OCI-LY3 (cell line): ENCODE measurements at regions not wholly inside any gene's neighbourhood (a gene's known extent, or its start where the extent isn't known, plus 50 kb on each side); places are given as distances from the start of the nearest gene placed in this dataset.

Experiments
- H2AFZ ChIP-seq: fragments of 200-600, 300-600 bp; shearing (Covaris generic); 2 replicates; pipeline ENCODE4 v1.6.0; 2014; ENCODE audit warnings: antibody characterized with exemption, low read depth, low read length
- H3K27ac ChIP-seq: fragments of 200-600, 300-600 bp; sonication (generic); 2 replicates; pipeline ENCODE4 v1.5.1; 2014; ENCODE audit warnings: mild to moderate bottlenecking, low read length, moderate library complexity, mixed read lengths
- H3K27me3 ChIP-seq: fragments of 200-600, 300-600 bp; sonication (generic); 2 replicates; pipeline ENCODE4 v1.6.1; 2014; ENCODE audit warnings: low read depth, low read length, mixed read lengths
- H3K36me3 ChIP-seq: fragments of 200-600, 300-600 bp; sonication (generic); replicated peaks from 2 replicates; pipeline ENCODE3; 2014; ENCODE audit warnings: low read depth, low read length, mixed read lengths
- H3K4me1 ChIP-seq: fragments of 300-600, 200-600 bp; sonication (generic); 2 replicates; pipeline ENCODE4 v1.6.1; 2014; ENCODE audit warnings: low read length, mixed read lengths
- H3K4me2 ChIP-seq: fragments of 200-600, 300-600 bp; sonication (generic); 2 replicates; pipeline ENCODE4 v1.6.1; 2014; ENCODE audit warnings: low read length, mixed read lengths
- H3K4me3 ChIP-seq: fragments of 300-600, 200-600 bp; sonication (generic); 2 replicates; pipeline ENCODE4 v1.5.1; 2014; ENCODE audit warnings: antibody characterized with exemption, mild to moderate bottlenecking, low read length, moderate library complexity
- H3K79me2 ChIP-seq: fragments of 300-600, 200-600 bp; shearing (Covaris generic); 2 replicates; pipeline ENCODE4 v1.6.1; 2014; ENCODE audit warnings: mild to moderate bottlenecking, low read length, mixed read lengths
- H3K9ac ChIP-seq: fragments of 300-600, 200-600 bp; shearing (Covaris generic); 2 replicates; pipeline ENCODE4 v1.6.0; 2014; ENCODE audit warnings: mild to moderate bottlenecking, low read length, moderate library complexity
- H3K9me3 ChIP-seq: fragments of 200-600, 300-600 bp; shearing (Covaris generic); 2 replicates; pipeline ENCODE4 v1.6.1; 2014; ENCODE audit warnings: low read length, mixed read lengths; ENCODE audit not compliant: insufficient read depth
- H4K20me1 ChIP-seq: fragments of 200-600, 300-600 bp; sonication (generic); 2 replicates; pipeline ENCODE4 v1.6.1; 2016; ENCODE audit warnings: low read length, mixed read lengths; ENCODE audit not compliant: insufficient read depth
- EZH2phosphoT487 ChIP-seq: fragments of 200-600 bp; shearing (Covaris generic); IDR thresholded peaks from 2 replicates; pipeline ENCODE4 v1.6.1; 2018; ENCODE audit warnings: antibody characterized with exemption, mixed run types, low read depth
- TF ChIP-seq, protein P1 (sequence below): fragments of 200-600, 300-600 bp; sonication (generic); IDR thresholded peaks from 2 replicates; pipeline ENCODE4 v1.5.1; 2014; ENCODE audit warnings: antibody characterized with exemption, low read length, low read depth

- no peak for TF ChIP-seq EZH2phosphoT487
- TF ChIP-seq, protein P1, sequence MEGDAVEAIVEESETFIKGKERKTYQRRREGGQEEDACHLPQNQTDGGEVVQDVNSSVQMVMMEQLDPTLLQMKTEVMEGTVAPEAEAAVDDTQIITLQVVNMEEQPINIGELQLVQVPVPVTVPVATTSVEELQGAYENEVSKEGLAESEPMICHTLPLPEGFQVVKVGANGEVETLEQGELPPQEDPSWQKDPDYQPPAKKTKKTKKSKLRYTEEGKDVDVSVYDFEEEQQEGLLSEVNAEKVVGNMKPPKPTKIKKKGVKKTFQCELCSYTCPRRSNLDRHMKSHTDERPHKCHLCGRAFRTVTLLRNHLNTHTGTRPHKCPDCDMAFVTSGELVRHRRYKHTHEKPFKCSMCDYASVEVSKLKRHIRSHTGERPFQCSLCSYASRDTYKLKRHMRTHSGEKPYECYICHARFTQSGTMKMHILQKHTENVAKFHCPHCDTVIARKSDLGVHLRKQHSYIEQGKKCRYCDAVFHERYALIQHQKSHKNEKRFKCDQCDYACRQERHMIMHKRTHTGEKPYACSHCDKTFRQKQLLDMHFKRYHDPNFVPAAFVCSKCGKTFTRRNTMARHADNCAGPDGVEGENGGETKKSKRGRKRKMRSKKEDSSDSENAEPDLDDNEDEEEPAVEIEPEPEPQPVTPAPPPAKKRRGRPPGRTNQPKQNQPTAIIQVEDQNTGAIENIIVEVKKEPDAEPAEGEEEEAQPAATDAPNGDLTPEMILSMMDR: no peak
- H3K36me3 ChIP-seq: no peaks in the 10 kb centered on the region
- peak overlapping the region; percentile 72 for H3K4me2 ChIP-seq
- H3K27ac ChIP-seq: peak overlapping the region; percentile 69
- H3K9me3 ChIP-seq: no peaks in the 10 kb centered on the region
- H4K20me1 ChIP-seq: no peaks in the 10 kb centered on the region
- H2AFZ ChIP-seq: no peak overlapping the region
- peaks cover 33% of the 10 kb centered on the region for H3K4me1 ChIP-seq
- H3K79me2 ChIP-seq: no peaks in the 10 kb centered on the region
- H3K27me3 ChIP-seq: no peaks in the 10 kb centered on the region
- H3K4me3 ChIP-seq: no peak overlapping the region
- H3K9ac ChIP-seq: no peak overlapping the region
Observed at GRCh38 chr7:51778121-51778520, 461.5 kb upstream of the COBL start.

- no peaks in the 10 kb centered on the region for H3K79me2 ChIP-seq
- H3K36me3 ChIP-seq: no peaks in the 10 kb centered on the region
- H3K27ac ChIP-seq: no peak overlapping the region
- H3K27me3 ChIP-seq: no peaks in the 10 kb centered on the region
- H4K20me1 ChIP-seq: no peaks in the 10 kb centered on the region
- H3K4me2 ChIP-seq: no peak overlapping the region
- no peak overlapping the region for H3K4me3 ChIP-seq
- no peaks in the 10 kb centered on the region for H3K9me3 ChIP-seq
- TF ChIP-seq, protein P1: no peak
- no peak for TF ChIP-seq EZH2phosphoT487
- H3K9ac ChIP-seq: no peak overlapping the region
- peaks cover 25% of the 10 kb centered on the region for H3K4me1 ChIP-seq
- no peak overlapping the region for H2AFZ ChIP-seq
Observed at GRCh38 chr7:51774178-51774577, 457.6 kb upstream of the COBL start.

DNA sequence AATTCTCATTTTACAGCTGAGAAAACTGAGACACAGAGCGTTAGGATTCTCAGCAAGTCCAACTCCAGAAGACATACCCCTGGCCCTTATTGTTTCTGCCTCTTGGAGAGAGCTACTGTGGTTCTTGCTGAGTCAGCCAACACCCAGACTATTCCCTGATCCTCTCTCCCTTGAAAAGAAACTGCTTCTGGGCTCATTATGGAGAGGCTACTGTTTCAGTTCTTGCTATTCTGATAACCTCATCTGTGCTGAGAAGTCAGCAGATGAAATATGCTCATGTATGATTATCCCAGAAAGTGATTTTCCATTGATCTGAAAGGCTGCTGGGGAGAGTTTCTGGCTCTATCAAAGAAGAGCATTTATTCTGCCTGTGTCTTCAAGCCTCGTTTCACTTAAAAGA lies 455.6 kb upstream of the COBL start:
- Histone ChIP-seq H3K4me3 (no peak overlapping the region), H3K79me2 (no peaks in the 10 kb centered on the region), H3K4me1 (peaks cover 14% of the 10 kb centered on the region), H3K27me3 (no peaks in the 10 kb centered on the region), H3K9me3 (no peaks in the 10 kb centered on the region), H4K20me1 (no peaks in the 10 kb centered on the region), H3K36me3 (no peaks in the 10 kb centered on the region), H3K27ac (no peak overlapping the region), H3K9ac (no peak overlapping the region), H2AFZ (no peak overlapping the region), H3K4me2 (no peak overlapping the region)
- TF ChIP-seq, protein P1: no peak

DNA sequence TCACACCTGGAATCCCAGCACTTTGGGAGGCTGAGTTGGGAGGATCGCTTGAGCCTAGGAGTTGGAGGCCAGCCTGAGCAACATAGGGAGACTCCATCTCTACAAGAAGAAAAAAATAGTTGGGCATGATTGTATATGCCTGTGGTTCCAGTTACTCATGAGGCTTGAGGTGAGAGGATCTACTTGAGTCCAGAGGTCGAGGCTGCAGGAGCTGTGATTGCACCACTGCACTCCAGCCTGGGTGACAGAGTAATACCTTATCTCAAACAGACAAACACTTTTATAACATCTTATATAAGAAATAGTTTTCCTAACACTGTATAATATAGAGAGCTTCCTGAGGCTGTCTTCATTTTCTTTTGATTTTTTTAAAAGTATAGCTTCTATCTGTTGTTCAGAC lies 448.4 kb upstream of the COBL start:
- Histone ChIP-seq H3K4me3 (no peak overlapping the region), H4K20me1 (no peaks in the 10 kb centered on the region), H3K27me3 (no peaks in the 10 kb centered on the region), H3K4me2 (no peak overlapping the region; the same call in 1 of the 2 replicates), H3K9ac (no peak overlapping the region), H3K27ac (no peak overlapping the region), H3K79me2 (no peaks in the 10 kb centered on the region), H3K9me3 (no peaks in the 10 kb centered on the region), H2AFZ (no peak overlapping the region), H3K4me1 (peaks cover 23% of the 10 kb centered on the region), H3K36me3 (no peaks in the 10 kb centered on the region)
- no peak for TF ChIP-seq EZH2phosphoT487
- TF ChIP-seq, protein P1: no peak
